ENCODE measurements at regions not wholly inside any gene's neighbourhood (a gene's known extent, or its start where the extent isn't known, plus 50 kb on each side); places are given as distances from the start of the nearest gene placed in this dataset.

DNA sequence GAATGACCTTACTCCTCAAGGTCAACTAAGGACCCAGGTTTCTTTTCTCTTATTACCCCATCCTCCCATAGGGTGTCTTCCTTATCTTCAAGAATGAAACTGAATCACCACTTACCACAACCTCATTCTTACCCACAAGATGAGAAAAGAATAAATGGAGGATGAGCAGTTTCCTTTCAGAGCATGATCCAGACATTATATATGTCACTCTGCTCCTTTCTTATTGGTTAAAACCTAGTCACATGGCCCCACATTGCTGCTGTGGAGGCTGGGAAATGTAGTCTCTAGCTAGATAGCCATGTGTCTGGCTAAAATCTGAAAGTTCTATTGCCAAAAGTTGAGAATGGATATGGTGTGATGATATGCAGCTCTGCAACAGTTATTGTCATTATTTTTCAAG lies 62.4 kb upstream of the RAI2 start:
- intact Hi-C loops (cut with micrococcal nuclease) = no loop called here

DNA sequence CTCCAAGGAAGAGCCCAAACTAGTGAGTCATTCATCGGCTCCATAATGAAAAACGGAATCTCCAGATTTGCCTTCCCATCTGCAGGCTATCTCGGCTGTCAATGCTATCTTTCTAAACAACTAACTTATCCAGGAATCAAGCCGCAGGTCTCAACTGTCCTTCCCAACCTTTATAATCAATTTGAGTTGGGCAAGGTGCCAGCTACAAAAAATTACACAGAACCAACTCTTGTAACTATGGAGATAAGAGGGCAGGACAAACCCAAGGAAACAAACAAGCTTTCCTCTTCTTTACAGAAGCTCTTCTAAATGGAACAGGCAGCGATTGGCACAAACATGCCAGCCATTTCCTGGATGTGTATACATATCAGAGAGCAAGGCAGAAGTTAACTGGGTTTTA lies 61.2 kb upstream of the RAI2 start:
- intact Hi-C loops (cut with micrococcal nuclease) = no loop called here

DNA sequence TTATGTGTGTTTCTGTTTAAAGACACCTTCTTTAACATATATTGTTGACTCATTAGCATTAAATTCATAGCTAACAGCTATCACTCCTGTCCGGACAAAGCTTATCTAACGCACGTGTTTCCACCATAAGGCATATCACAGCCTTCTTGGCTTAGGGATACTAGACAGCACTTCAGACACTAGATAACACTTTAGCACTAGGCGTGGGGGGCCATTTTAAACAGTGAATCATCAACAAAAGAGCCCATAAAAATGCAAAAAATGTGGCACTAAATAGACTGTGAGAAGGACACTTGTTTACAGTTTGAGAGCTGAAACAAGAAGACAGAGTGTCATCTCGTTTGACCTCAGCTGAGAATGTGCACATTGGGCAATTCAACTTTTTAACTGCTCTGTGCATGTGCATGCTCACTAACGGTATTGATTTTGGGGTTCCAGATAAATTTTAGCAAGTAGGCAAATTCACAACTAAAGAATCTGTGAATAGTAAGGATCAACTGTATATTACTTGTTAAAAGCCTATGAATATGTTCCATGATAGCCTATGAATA lies 58.9 kb upstream of the RAI2 start:
- intact Hi-C loops (cut with micrococcal nuclease) = no loop called here

DNA sequence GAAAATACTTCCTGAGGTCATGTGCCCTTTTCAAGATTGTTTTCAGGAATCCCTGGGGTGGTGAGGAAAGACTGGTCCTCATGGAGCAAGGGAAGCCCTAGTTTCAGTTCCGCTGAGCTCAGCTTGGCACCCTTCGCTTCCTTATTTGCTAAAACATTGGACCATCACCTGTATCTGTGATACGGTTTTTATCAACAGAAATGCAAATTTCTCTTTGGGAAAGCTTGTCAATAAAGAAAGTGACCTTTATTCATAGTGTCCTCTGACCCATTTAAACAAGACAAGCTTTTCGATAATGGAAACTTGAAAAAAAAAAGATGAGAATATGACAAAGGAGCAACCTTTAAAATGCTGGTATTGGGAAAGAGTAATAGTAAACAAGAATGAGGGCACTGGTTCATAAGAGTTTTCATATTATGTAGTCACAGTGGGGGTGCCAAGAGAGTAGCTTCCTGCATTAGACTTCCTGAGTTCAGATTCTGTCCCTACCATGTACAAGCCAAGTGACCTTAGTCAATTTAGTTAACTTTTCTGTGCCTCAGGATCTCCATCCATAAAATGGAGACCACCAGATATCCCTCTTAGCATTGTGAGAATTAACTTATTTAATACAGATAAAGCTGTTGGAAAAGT lies 57.0 kb upstream of the RAI2 start:
- intact Hi-C loops (cut with micrococcal nuclease) = no loop called here

DNA sequence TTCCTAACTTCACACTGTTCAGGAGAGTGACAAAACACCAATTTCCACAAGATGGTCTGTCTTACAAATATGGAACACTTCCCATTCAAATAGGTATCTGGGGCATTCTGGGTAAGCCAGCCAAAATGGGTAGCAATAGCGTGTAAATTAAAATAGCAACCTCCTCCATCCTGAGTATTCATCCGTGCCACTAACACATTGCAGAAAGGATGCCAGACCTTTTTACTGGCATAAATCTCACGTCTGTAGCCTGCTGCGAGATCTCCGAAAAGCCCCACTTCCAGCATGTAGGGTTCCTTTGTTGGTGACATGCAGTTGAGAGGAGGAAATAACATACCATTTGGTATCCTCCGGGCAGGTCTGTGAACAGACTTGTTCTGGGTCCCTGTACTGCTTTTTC lies 52.7 kb upstream of the RAI2 start:
- intact Hi-C loops (cut with micrococcal nuclease) = no loop called here
